Tibial artery (tissue), 4 donors: ENCODE measurements at regions not wholly inside any gene's neighbourhood (a gene's known extent, or its start where the extent isn't known, plus 50 kb on each side); places are given as distances from the start of the nearest gene placed in this dataset.
A peak's percentile ranks its signal among the peaks of the same experiment; 100 is the strongest.
"Not testable (repeated sequence)": the region's sequence is repeated elsewhere in the genome, so short reads cannot be mapped to it uniquely, and the experiment has no call there.

Experiments used
- DNase-seq, 2 donors: peaks; one replicate each; pipeline ENCODE4 v3.0.0-alpha.2; 2019
- H3K27ac ChIP-seq, 2 donors: fragments of 200-600 bp; sonication (generic) in 1 of 2; 1 replicate in 1 of 2; 2 replicates in 1 of 2; pipeline ENCODE4 v1.5.1; 2018 to 2019; ENCODE audit warnings: mild to moderate bottlenecking in 1 of 2
- H3K27me3 ChIP-seq, 2 donors: fragments of 200-600 bp; sonication (generic) in 1 of 2; one replicate each; pipeline versions ENCODE4 v1.5.1 to v1.6.0; 2016 to 2019
- H3K36me3 ChIP-seq, 3 donors: fragments of 200-600 bp; sonication (generic) in 2 of 3; one replicate each; pipeline ENCODE4 v1.5.1; 2016 to 2019; ENCODE audit warnings: mild to moderate bottlenecking in 2 of 3
- H3K4me1 ChIP-seq, 4 donors: fragments of 200-600 bp; sonication (generic) in 2 of 4; 1 replicate in 3 of 4; 2 replicates in 1 of 4; pipeline ENCODE4 v1.5.1; 2016 to 2019
- H3K4me3 ChIP-seq, 2 donors: fragments of 200-600 bp; sonication (generic) in 1 of 2; 1 replicate in 1 of 2; 2 replicates in 1 of 2; pipeline ENCODE4 v1.5.1; 2018 to 2019; ENCODE audit warnings: mild to moderate bottlenecking in 2 of 2
- H3K9me3 ChIP-seq, 3 donors: fragments of 200-600 bp; sonication (generic) in 1 of 3; one replicate each; pipeline ENCODE4 v1.5.1; 2016 to 2019
- intact Hi-C: fragments of 100-400 bp; cut with DNase I; formaldehyde crosslinking; loops from one replicate; pipeline ENCODE4 v1.15.0; 2023; ENCODE audit warnings: low total_unique reads
- TF ChIP-seq, protein P1 (sequence below), 2 experiments: fragments of 200-600 bp in 1 of 2; fragments of 450-650 bp in 1 of 2; IDR thresholded peaks; one replicate each; pipeline ENCODE4 v1.5.1; 2017 to 2019; ENCODE audit warnings: antibody characterized with exemption in 2 of 2, mild to moderate bottlenecking in 1 of 2, moderate library complexity in 1 of 2

GRCh38 chr4:86452924-86453531 lies 93.2 kb upstream of the MAPK10 start:
- Histone ChIP-seq H3K4me1 (no peaks in the 10 kb centered on the region), H3K4me3 (peak overlapping the region; percentile 37 to 38), H3K36me3 (no peaks in the 10 kb centered on the region), H3K27ac (peak overlapping the region in 1 of 2 donors; percentile 5), H3K27me3 (no peaks in the 10 kb centered on the region), H3K9me3 (no peaks in the 10 kb centered on the region)
- TF ChIP-seq, protein P1, sequence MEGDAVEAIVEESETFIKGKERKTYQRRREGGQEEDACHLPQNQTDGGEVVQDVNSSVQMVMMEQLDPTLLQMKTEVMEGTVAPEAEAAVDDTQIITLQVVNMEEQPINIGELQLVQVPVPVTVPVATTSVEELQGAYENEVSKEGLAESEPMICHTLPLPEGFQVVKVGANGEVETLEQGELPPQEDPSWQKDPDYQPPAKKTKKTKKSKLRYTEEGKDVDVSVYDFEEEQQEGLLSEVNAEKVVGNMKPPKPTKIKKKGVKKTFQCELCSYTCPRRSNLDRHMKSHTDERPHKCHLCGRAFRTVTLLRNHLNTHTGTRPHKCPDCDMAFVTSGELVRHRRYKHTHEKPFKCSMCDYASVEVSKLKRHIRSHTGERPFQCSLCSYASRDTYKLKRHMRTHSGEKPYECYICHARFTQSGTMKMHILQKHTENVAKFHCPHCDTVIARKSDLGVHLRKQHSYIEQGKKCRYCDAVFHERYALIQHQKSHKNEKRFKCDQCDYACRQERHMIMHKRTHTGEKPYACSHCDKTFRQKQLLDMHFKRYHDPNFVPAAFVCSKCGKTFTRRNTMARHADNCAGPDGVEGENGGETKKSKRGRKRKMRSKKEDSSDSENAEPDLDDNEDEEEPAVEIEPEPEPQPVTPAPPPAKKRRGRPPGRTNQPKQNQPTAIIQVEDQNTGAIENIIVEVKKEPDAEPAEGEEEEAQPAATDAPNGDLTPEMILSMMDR (IDR thresholded peaks at IDR 0.05), result no peak
- DNase-seq, result no peak
- intact Hi-C loops, result no loop called here

GRCh38 chr4:86453611-86454072 lies 93.8 kb upstream of the MAPK10 start:
- H3K27ac ChIP-seq, H3K4me1 ChIP-seq, H3K9me3 ChIP-seq, H3K4me3 ChIP-seq, H3K36me3 ChIP-seq, DNase-seq, intact Hi-C loops, H3K27me3 ChIP-seq: not testable (repeated sequence)

GRCh38 chr4:86461849-86462248 lies 102.0 kb upstream of the MAPK10 start:
- Histone ChIP-seq H3K27me3 (no peaks in the 10 kb centered on the region), H3K27ac (no peak overlapping the region), H3K9me3 (no peaks in the 10 kb centered on the region), H3K4me1 (no peaks in the 10 kb centered on the region), H3K36me3 (no peaks in the 10 kb centered on the region), H3K4me3 (no peak overlapping the region)
- intact Hi-C loops, result no loop called here
- TF ChIP-seq, protein P1 (IDR thresholded peaks at IDR 0.05), result no peak
- DNase-seq, result no peak

DNA sequence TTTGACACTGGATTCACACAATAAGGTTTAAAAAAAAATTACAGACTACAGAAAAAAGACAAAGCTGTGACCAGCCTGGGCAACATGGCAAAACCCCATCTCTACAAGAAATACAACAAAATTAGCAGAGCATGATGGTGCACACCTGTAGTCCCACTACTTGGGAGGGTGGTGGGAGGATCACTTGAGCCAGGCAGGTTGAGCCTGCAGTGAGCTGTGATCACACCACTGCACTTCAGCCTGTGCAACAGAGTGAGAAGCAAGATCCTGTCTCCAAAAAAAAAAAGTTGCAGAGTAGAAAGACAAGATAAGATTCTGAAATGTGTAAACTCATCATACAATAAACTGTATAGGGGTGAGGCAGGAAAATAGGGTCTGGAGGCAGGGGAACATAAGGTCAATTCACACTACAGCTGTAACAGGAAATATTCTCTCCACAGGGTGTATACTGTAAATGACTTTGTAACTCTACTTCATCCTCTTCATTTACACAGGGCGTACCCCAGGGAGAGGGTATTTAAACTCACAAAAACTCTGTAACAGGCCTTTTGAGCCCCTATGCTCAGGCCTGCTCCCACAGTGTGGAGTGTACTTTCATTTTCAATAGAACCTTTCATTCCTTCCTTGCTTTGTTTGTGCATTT lies 112.6 kb upstream of the MAPK10 start:
- TF ChIP-seq, protein P1 (IDR thresholded peaks at IDR 0.05), result no peak
- DNase-seq, result no peak
- intact Hi-C loops, result no loop called here

DNA sequence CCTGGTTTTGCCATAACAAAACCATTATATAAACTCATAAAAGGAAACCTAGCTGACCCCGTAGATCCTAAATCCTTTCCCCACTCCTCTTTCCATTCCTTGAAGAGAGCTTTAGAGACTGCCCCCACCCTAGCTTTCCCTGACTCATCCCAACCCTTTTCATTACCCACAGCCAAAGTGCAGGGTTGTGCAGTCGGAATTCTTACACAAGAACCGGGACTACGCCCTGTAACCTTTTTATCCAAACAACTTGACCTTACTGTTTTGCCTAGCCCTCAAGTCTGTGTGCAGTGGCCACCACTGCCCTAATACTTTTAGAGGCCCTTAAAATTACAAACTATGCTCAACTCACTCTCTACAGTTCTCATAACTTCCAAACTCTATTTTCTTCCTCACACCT lies 116.0 kb upstream of the PTPN13 start:
- intact Hi-C loops, H3K9me3 ChIP-seq, H3K4me1 ChIP-seq, H3K36me3 ChIP-seq, H3K27me3 ChIP-seq, H3K4me3 ChIP-seq, DNase-seq, H3K27ac ChIP-seq: not testable (repeated sequence)

More for the DNA sequence above, 112.6 kb upstream of the MAPK10 start:
- Histone ChIP-seq H3K4me1 (no peaks in the 10 kb centered on the region), H3K9me3 (no peaks in the 10 kb centered on the region), H3K36me3 (no peaks in the 10 kb centered on the region), H3K4me3 (no peak overlapping the region), H3K27me3 (no peaks in the 10 kb centered on the region), H3K27ac (no peak overlapping the region)

- no peak for DNase-seq
- Histone ChIP-seq H3K36me3 (no peaks in the 10 kb centered on the region), H3K4me3 (no peak overlapping the region), H3K9me3 (no peaks in the 10 kb centered on the region), H3K27ac (no peak overlapping the region), H3K27me3 (no peaks in the 10 kb centered on the region), H3K4me1 (no peaks in the 10 kb centered on the region)
- intact Hi-C loops, result no loop called here
- TF ChIP-seq, protein P1 (IDR thresholded peaks at IDR 0.05), result no peak
These were observed 112.7 kb upstream of the PTPN13 start for GRCh38 chr4:86481440-86481839.
